ENCODE measurements at regions not wholly inside any gene's neighbourhood (a gene's known extent, or its start where the extent isn't known, plus 50 kb on each side); places are given as distances from the start of the nearest gene placed in this dataset.

- TF ChIP-seq ZBTB7A (IDR thresholded peaks at IDR 0.05; ENCODE audit: low read depth) (no peak), EGR1 (IDR thresholded peaks at IDR 0.05) (no peak), CREB1 (IDR thresholded peaks at IDR 0.05; ENCODE audit: low read depth) (no peak), TCF12 (IDR thresholded peaks at IDR 0.05; ENCODE audit: low read depth) (no peak), TAF1 (IDR thresholded peaks at IDR 0.05; ENCODE audit: low read depth) (no peak), REST (IDR thresholded peaks at IDR 0.05; ENCODE audit: low read depth) (no peak), EP300 (IDR thresholded peaks at IDR 0.05; ENCODE audit: borderline replicate concordance) (no peak), FOXM1 (IDR thresholded peaks at IDR 0.05; ENCODE audit: borderline replicate concordance, low read depth) (no peak), YY1 (IDR thresholded peaks at IDR 0.05; ENCODE audit: low read depth) (no peak), RAD21 (IDR thresholded peaks at IDR 0.05; ENCODE audit: low read depth) (no peak), CEBPB (IDR thresholded peaks at IDR 0.05) (no peak), TEAD4 (IDR thresholded peaks at IDR 0.05) (no peak), USF1 (IDR thresholded peaks at IDR 0.05) (no peak), NFIC (IDR thresholded peaks at IDR 0.05) (no peak), MAX (IDR thresholded peaks at IDR 0.05) (no peak)
These were observed 51.0 kb upstream of the PIRT start for GRCh38 chr17:10888858-10889257.
